Activated CD4-positive, alpha-beta memory T cell treated with anti-CD3 and anti-CD28 coated beads for 36 hours (primary cell): ENCODE measurements at regions not wholly inside any gene's neighbourhood (a gene's known extent, or its start where the extent isn't known, plus 50 kb on each side); places are given as distances from the start of the nearest gene placed in this dataset.

ENCODE experiments used
- CTCF ChIA-PET: fragments of 350-600 bp; sonication (Branson Sonifier 250); formaldehyde crosslinking; loops from one replicate; lab custom pipeline; 2021; ENCODE audit warnings: antibody characterized with exemption, inconsistent platforms; lab: Charles Lee
- POLR2A ChIA-PET: fragments of 350-600 bp; sonication (Branson Sonifier 250); formaldehyde crosslinking; loops from one replicate; lab custom pipeline; 2021; ENCODE audit warnings: antibody characterized with exemption; lab: Charles Lee
- DNase-seq: peaks from one replicate; pipeline ENCODE4 v3.0.0-alpha.2; 2020
- H3K27ac Mint-ChIP-seq: one replicate; pipeline ENCODE4 v1.8.0; 2021; ENCODE audit warnings: mixed read lengths
- H3K27me3 Mint-ChIP-seq: one replicate; pipeline ENCODE4 v1.8.0; 2021; ENCODE audit warnings: mixed read lengths
- H3K36me3 Mint-ChIP-seq: one replicate; pipeline ENCODE4 v1.8.0; 2021; ENCODE audit warnings: mixed read lengths
- H3K4me1 Mint-ChIP-seq: one replicate; pipeline ENCODE4 v1.8.0; 2021; ENCODE audit warnings: low read depth, mixed read lengths
- H3K4me3 Mint-ChIP-seq: one replicate; pipeline ENCODE4 v1.8.0; 2021; ENCODE audit warnings: mild to moderate bottlenecking, mixed read lengths
- H3K9me3 Mint-ChIP-seq: one replicate; pipeline ENCODE4 v1.8.0; 2021; ENCODE audit warnings: mixed read lengths
- intact Hi-C: fragments of 100-400 bp; cut with micrococcal nuclease; formaldehyde crosslinking; loops from one replicate; pipeline ENCODE4 v1.15.1; 2023

DNA sequence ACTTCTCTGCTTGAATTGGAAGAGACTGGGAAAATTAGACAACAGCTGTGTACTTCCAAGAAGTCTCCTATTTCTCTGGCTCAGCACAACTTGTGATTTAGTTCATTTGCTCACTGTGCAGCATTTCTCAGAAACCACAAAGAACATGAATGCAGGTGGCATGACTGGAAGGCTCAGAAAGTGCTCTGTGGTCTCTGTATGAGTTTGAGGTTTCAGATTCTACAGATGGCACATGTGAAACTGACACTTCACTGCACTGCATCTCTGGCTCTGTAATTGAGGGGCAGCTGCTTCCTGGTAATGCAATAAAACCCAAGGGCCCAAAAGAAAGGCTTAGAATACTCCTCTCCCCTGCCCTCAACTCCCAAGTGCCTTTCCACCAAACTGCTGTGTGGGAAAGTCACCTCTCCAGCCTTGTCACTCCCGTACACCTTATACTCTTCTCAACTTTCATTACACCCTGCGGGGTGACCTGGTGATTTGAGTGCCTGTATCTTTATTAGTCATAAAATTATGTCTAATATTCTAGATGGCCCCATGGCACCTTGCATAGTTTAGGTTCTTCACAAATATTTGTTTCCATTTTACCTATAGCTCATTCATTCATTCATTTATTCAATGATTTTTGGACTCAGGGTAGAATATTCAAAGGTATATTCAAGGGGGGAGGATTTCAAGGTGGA, 82.5 kb downstream of the ESM1 start:
- ChIA-PET POLR2A (interaction anchor here (1.2 kb wide), 1 partner anchor 169 kb away, joined by 4 read pairs; no protein-coding TSS in a partner anchor), CTCF (interaction anchor here (0.7 to 10.1 kb wide), 10 partner anchors 11 to 658 kb away, joined by 3 to 147 read pairs (median 4); partner anchors contain the start of genes GPX8 and SNX18)
- Mint-ChIP-seq H3K27ac (no peak overlapping the region), H3K27me3 (peaks cover 46% of the 10 kb centered on the region), H3K9me3 (no peaks in the 10 kb centered on the region), H3K36me3 (no peaks in the 10 kb centered on the region), H3K4me1 (peaks cover 16% of the 10 kb centered on the region), H3K4me3 (no peak overlapping the region)
- peak; percentile 73 for DNase-seq
- intact Hi-C loops, result loop anchor here (1.0 to 5.0 kb wide), 7 partner anchors 20 to 199 kb away; partner anchors contain the start of gene GZMA

GRCh38 chr5:54900984-54901725, 84.2 kb downstream of the ESM1 start:
- ChIA-PET CTCF (interaction anchor here (0.9 to 10.1 kb wide), 6 partner anchors 8 to 384 kb away, joined by 3 to 147 read pairs (median 9); partner anchors contain the start of genes GPX8 and SNX18), POLR2A (no interaction called here)
- Mint-ChIP-seq H3K9me3 (no peaks in the 10 kb centered on the region), H3K4me3 (no peak overlapping the region), H3K4me1 (peaks cover 16% of the 10 kb centered on the region), H3K36me3 (no peaks in the 10 kb centered on the region), H3K27ac (no peak overlapping the region), H3K27me3 (peaks cover 54% of the 10 kb centered on the region)
- DNase-seq, result no peak
- intact Hi-C loops, result loop anchor here (5.0 kb wide), 1 partner anchor 56 kb away; no protein-coding TSS in a partner anchor

DNA sequence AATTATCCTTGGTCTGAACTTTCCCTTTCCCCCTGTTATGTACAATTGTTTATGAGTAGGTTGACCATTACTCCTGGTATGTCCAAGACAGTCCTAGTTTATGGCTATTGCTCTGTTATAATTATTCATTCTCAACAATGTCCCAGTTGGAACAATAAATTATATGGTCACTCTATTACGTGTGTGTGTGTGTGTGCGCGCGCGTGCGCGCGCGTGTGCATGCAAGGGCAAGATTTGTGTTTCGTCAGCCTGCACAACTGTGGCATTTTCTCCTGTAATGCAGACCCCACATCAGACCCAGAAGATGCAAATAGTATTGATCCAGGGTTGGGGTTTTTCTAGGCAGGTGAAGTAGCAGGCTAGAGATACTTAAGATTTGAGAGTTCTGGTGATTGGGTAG, 88.4 kb downstream of the ESM1 start:
- Mint-ChIP-seq H3K27ac (no peak overlapping the region), H3K4me1 (peaks cover 10% of the 10 kb centered on the region), H3K36me3 (no peaks in the 10 kb centered on the region), H3K9me3 (no peaks in the 10 kb centered on the region), H3K4me3 (no peak overlapping the region), H3K27me3 (peaks cover 53% of the 10 kb centered on the region)
- POLR2A ChIA-PET, result no interaction called here
- CTCF ChIA-PET, result interaction anchor here (0.6 to 1.8 kb wide), 6 partner anchors 30 to 408 kb away, joined by 3 to 7 read pairs (median 3); partner anchors contain the start of gene SNX18
- DNase-seq, result no peak
- intact Hi-C loops, result no loop called here

GRCh38 chr5:54895816-54896341, 89.5 kb downstream of the ESM1 start:
- Mint-ChIP-seq H3K27me3 (peaks cover 54% of the 10 kb centered on the region), H3K4me3 (no peak overlapping the region)
- POLR2A ChIA-PET, result no interaction called here

GRCh38 chr5:54894957-54895815, 90.2 kb downstream of the ESM1 start:
- Mint-ChIP-seq H3K4me3 (no peak overlapping the region), H3K9me3 (no peaks in the 10 kb centered on the region), H3K27me3 (peaks cover 53% of the 10 kb centered on the region), H3K36me3 (no peaks in the 10 kb centered on the region), H3K27ac (no peak overlapping the region), H3K4me1 (peaks cover 5% of the 10 kb centered on the region)
- ChIA-PET POLR2A (no interaction called here), CTCF (interaction anchor here (0.6 to 2.8 kb wide), 14 partner anchors 10 to 651 kb away, joined by 3 to 13 read pairs (median 6); partner anchors contain the start of gene SNX18)
- intact Hi-C loops, result no loop called here
- DNase-seq, result no peak

More at GRCh38 chr5:54895816-54896341, 89.5 kb downstream of the ESM1 start:
- intact Hi-C loops, result no loop called here
- Mint-ChIP-seq H3K9me3 (no peaks in the 10 kb centered on the region), H3K36me3 (no peaks in the 10 kb centered on the region), H3K27ac (no peak overlapping the region), H3K4me1 (peaks cover 5% of the 10 kb centered on the region)
- DNase-seq, result no peak
- CTCF ChIA-PET, result interaction anchor here (0.6 to 2.8 kb wide), 16 partner anchors 9 to 652 kb away, joined by 3 to 13 read pairs (median 4); partner anchors contain the start of gene SNX18

GRCh38 chr5:54889826-54890225, 95.6 kb downstream of the ESM1 start:
- CTCF ChIA-PET, result interaction anchor here (0.8 kb wide), 1 partner anchor 23 kb away, joined by 3 read pairs; no protein-coding TSS in a partner anchor
- peaks cover 62% of the 10 kb centered on the region for H3K27me3 Mint-ChIP-seq

GRCh38 chr5:54887663-54888062, 97.7 kb downstream of the ESM1 start:
- ChIA-PET CTCF (interaction anchor here (0.8 to 4.0 kb wide), 4 partner anchors 14 to 57 kb away, joined by 3 to 17 read pairs (median 6); no protein-coding TSS in a partner anchor), POLR2A (no interaction called here)
- Mint-ChIP-seq H3K4me3 (no peak overlapping the region), H3K9me3 (no peaks in the 10 kb centered on the region), H3K27ac (no peak overlapping the region), H3K27me3 (peaks cover 71% of the 10 kb centered on the region), H3K36me3 (no peaks in the 10 kb centered on the region), H3K4me1 (peaks cover 6% of the 10 kb centered on the region)
- no peak for DNase-seq
- intact Hi-C loops, result no loop called here

More at GRCh38 chr5:54889826-54890225, 95.6 kb downstream of the ESM1 start:
- Mint-ChIP-seq H3K4me3 (no peak overlapping the region), H3K4me1 (no peaks in the 10 kb centered on the region), H3K27ac (no peak overlapping the region), H3K36me3 (no peaks in the 10 kb centered on the region), H3K9me3 (no peaks in the 10 kb centered on the region)
- intact Hi-C loops, result no loop called here
- POLR2A ChIA-PET, result no interaction called here
- no peak for DNase-seq

DNA sequence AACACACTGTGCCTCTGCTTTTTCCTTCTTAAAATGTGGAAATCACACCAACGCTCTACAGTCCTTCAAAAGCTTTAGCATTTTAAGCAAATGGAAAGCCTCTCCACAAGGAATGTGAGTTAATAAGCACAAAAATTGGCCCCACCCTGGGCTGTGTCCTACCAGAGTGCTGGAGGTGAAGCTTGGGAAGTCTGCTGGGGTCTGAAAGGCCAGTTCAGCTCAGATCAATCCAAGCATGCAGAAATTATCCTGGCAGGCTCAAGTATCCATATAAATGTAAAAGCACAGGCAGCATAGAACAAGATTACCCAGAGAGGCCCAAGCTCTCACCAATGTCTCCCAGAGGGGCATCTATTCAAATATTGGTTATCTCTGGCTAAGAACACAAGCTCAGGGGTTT, 98.5 kb downstream of the ESM1 start:
- Mint-ChIP-seq H3K9me3 (no peaks in the 10 kb centered on the region), H3K27me3 (peaks cover 73% of the 10 kb centered on the region), H3K36me3 (no peaks in the 10 kb centered on the region), H3K4me1 (peaks cover 6% of the 10 kb centered on the region), H3K4me3 (no peak overlapping the region), H3K27ac (no peak overlapping the region)
- ChIA-PET POLR2A (no interaction called here), CTCF (interaction anchor here (0.8 to 4.0 kb wide), 5 partner anchors 15 to 58 kb away, joined by 3 to 17 read pairs (median 3); no protein-coding TSS in a partner anchor)
- DNase-seq, result no peak
- intact Hi-C loops, result no loop called here

DNA sequence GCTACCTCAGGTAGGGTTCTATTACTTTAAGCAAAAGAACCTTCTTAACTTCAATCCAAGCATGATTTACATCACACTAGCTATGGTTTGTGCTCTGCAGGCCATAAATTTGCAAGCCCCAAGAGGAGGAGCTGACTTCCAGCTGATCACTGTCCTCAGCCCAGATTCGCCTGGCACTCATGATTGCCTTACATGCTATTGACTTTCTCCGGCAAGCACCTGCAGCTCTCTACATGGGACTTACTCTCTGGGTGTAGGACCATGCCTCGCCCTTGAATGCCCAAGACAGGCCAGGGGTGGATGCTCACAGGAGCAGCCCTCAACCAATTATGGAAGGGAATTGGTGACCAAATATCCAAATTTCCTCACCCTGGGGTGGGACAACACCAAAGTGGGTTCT, 99.8 kb downstream of the ESM1 start:
- Mint-ChIP-seq H3K27ac (no peak overlapping the region), H3K9me3 (no peaks in the 10 kb centered on the region), H3K4me3 (no peak overlapping the region), H3K36me3 (no peaks in the 10 kb centered on the region), H3K4me1 (peaks cover 11% of the 10 kb centered on the region), H3K27me3 (peaks cover 68% of the 10 kb centered on the region)
- intact Hi-C loops, result no loop called here
- ChIA-PET POLR2A (interaction anchor here (1.3 kb wide), 1 partner anchor 18 kb away, joined by 3 read pairs; no protein-coding TSS in a partner anchor), CTCF (interaction anchor here (0.8 to 4.0 kb wide), 5 partner anchors 10 to 59 kb away, joined by 3 to 17 read pairs (median 5); no protein-coding TSS in a partner anchor)
- DNase-seq, result no peak

GRCh38 chr5:54884195-54884536, 101.2 kb downstream of the ESM1 start:
- Mint-ChIP-seq H3K36me3 (no peaks in the 10 kb centered on the region), H3K4me1 (peaks cover 11% of the 10 kb centered on the region), H3K27me3 (peaks cover 64% of the 10 kb centered on the region), H3K27ac (no peak overlapping the region), H3K9me3 (no peaks in the 10 kb centered on the region), H3K4me3 (no peak overlapping the region)
- DNase-seq, result no peak
- intact Hi-C loops, result no loop called here
- ChIA-PET POLR2A (no interaction called here), CTCF (interaction anchor here (1.0 to 4.0 kb wide), 2 partner anchors 17 to 465 kb away, joined by 3 to 17 read pairs; no protein-coding TSS in a partner anchor)
